Stimulated activated CD4-positive, alpha-beta T cell treated with anti-CD3 and anti-CD28 coated beads, TNF-alpha, amount 100 ng/mL, for 48 hours (primary cell): ENCODE measurements at regions not wholly inside any gene's neighbourhood (a gene's known extent, or its start where the extent isn't known, plus 50 kb on each side); places are given as distances from the start of the nearest gene placed in this dataset.

Source experiments
- DNase-seq, 3 donors: peaks; one replicate each; pipeline ENCODE4 v3.0.0-alpha.2; 2020; ENCODE audit warnings: low read depth in 3 of 3

GRCh38 chr22:27114186-27114585 is 456.8 kb downstream of the MIAT start:
- no peak for DNase-seq

- no peak for DNase-seq
These were observed 458.0 kb downstream of the MIAT start for GRCh38 chr22:27115410-27115809.

DNA sequence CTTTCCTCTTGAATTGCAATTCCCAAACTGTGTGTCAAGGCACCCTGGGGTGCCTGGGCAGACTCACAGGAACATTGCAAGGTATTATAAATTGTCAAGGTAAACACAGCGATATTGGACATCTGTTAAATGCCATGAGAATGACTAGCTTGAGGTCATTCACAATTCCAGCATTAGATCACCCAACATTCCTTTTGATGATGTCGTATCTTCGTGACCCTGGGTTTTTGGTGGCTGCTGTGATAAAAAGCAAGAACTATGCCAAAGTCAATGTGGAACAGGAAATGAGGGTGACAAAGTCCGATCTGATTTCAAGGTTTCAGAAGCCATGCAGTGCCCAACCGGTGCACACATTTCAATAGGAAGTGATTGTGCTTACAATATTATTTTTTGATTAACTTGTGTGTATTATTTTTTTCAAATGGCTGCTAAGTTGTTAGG is 458.4 kb downstream of the MIAT start:
- DNase-seq = no peak

- no peak for DNase-seq
These were observed 459.1 kb downstream of the MIAT start for GRCh38 chr22:27116312-27117086.

- DNase-seq = no peak
These were observed 462.6 kb downstream of the MIAT start for GRCh38 chr22:27120036-27120435.

GRCh38 chr22:27122574-27122973 is 465.2 kb downstream of the MIAT start:
- DNase-seq = no peak

DNA sequence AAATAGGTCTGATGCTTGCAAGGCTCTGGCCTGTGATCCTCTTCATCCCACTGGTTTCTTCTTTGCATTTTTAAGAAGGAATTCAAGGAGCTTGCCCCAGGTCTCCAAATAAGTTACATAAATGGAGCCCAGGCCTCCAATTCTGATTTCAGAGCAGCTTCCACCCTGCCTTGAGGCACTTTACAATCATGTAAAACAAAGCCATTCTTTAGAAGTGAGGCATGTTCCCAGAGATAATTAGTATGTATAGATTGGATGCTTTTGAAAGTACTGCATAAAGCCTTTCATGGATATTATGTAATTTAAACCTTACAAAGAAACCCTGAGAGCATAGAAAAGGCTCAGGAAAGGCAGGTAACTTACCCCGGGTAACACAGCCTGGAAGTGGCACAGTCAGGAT is 466.5 kb downstream of the MIAT start:
- no peak for DNase-seq

DNA sequence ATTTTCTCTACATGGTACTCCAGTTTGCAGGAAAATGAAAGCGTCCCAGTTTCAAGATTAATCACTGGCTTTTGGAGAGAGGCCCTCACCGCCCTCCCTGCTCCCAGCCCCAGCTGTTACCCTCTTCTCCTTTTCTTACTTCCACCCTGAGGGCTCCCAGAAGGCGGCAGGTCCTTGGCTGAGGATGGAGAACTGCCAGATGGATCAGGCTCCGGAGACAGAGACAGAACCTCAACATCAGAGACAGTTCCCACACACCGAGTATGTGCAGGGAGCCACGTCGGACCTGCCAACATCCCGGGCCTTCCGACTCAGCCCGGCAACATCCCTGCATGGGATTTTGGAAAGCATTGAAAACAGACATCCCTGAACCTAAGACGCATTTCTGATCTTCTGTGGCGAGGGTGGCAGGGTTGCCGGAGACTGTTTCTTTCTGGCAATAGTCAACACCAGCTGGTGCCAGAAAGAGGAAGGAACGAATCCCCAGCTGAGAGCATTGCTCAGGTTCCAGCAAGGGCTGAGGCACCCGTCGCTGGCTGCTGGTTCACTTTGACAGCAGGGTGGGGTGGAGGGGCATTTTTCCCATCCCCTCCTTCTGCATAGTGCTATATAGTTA is 467.1 kb downstream of the MIAT start:
- DNase-seq = no peak

DNA sequence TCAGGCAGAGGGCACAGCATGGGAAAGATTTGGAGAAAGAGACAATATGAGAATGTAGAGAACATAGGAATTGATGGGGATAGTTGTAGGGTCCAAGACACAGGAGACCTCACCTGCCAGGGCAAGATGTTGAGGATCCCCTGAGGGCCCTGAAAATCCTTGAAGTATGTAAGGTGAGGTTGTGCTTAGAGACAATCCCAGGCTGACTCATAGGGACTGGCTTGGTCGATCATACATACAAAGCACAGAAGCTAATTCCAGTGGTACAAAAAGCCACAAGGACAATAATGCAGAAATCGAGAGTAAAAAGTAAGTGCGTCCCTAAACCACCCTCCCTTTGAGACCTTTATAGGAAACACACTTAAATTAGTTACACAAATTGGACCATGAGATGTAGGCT is 468.2 kb downstream of the MIAT start:
- DNase-seq = no peak

GRCh38 chr22:27127911-27128310 is 470.5 kb downstream of the MIAT start:
- DNase-seq = no peak

- no peak for DNase-seq
These were observed 471.2 kb downstream of the MIAT start for GRCh38 chr22:27128461-27129085.

DNA sequence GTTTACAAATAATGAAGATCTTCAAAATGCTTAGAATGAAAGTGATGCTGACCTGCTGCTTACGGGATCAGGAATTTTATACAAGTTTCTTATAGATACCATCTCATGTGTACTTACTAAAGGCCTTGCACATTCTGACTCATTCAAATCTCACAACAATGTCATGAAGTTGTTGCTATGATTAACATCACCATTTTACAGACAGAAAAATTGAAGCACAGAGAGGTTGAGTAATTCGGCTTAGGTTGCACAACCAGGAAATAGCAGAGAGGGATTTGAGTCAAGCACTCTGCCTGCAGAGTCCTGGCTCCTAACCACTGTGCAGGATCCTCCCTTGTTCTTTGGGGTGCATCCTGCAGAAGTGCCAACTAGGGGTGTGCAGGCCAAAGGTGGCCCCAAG is 471.9 kb downstream of the MIAT start:
- DNase-seq = no peak

DNA sequence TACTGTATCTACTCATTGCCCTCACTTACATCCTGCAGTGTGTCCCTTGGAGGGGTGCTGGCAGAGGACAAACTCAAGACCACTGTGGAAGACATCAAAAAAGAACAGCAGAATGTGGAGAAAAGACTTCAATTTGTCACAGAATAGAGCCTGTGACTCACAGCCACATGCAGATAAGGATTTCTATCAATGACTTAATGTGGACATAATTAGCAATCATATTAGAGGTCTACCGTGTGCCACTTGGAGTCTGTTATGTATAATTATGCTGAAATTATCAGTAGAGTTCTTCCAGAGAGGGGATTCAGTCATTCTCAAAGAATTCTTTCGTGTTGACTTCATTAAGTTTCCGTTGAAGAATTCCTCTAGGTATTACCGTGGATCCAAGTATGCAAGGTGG is 473.5 kb downstream of the MIAT start:
- no peak for DNase-seq

GRCh38 chr22:27131346-27131745 is 474.0 kb downstream of the MIAT start:
- no peak for DNase-seq

DNA sequence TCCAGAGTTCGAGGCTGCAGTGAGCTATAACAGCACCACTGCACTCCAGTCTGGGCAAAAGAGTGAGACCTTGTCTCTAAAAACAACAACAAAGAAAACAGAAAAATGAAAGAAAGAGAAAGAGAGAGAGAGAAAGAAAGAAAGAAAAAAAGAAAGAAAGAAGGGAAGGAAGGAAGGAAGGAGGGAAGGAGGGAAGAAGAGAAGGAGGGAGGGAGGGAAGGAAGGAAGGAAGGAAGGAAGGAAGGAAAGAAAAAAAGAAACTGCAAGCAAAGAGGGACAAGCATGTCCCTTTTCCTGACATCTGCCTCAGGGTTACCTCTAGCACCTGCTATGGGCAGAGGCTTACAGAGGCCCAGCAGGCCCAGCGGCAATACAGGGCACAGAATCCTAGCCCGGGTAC is 475.0 kb downstream of the MIAT start:
- DNase-seq = no peak

DNA sequence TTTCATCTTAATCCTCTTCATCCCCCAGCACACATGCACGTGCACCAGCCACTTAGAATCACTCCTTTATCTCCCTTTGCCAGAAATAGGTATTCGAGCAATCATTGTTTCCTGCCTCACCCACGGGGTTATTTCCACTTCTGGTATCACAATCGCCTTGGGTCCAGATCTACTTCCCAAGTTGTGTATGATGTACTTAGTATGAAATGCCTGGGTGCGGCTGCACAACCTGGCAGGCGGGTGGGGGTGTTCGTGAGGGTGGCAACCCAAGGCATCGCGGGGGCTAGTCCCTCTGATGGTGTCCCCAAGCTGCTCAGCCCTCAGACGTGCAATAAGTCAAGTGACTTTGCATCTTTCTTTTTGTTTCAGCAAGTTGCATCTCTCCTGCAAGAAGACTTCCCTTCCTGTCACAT is 475.6 kb downstream of the MIAT start:
- no peak for DNase-seq

- DNase-seq = no peak
These were observed 476.4 kb downstream of the MIAT start for GRCh38 chr22:27133681-27134314.

DNA sequence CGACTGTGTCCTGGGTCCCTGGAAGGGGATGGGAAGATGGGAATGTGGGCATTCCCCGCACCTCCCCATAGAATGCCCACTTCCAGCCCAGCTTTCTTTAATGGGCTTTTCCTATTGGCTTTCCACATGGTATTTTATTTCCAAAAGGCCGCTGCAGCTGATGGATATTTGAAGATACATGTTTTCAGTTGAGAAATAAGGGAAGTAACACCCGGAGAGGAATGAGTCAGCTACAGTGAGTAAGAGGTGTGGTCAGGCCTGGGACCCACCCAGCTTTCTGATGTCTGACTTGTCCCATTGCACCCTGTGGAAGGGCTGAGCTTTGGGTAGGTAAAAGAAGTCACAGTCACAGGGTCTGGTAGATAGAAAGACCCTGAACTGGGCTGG is 476.9 kb downstream of the MIAT start:
- DNase-seq = peak in 1 of 3 donors; percentile 9

DNA sequence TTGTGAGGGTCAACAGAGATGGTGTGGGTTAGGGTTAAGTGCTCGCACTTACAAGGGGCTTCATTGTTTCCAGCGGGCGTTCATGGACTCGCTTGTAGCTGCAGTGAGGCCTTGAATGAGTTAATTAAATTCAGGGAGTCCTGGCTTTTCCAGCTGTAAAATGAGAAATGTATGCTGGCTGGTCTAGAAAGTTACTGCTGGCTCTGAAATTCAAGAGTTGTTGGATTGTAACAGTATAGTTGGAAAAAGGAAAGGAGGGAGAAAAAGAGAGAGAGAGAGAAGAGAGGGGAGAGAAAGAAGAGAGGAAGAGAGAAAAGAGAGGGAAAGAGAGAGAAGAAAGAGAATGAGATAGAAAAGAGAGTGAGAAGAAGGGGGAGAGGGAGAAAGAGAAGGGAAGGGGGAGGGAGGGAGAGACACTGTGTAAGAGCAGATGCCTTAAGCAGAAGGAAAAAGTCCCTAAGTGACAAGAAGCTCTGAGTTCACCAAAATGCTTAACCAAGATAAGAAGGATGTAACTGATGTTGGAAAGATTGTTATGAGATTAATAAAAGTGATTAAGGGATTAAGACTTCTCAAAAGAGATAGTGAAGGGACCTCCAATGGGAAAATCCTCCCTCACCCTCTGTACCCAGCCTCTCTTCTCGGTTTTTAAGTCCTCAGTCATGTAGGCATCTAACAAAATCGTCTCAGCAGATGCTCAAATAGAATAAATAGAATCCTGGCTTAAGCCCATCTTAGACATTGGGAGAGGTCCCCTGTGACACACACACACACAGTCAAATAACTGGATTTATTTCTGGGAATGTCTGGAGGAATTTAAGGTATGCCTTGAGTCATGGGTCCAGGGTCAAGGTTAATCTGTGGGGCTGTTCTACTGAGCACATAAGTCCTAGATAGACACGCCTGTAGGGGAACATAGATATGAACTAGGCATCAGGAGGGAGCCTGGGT is 477.9 kb downstream of the MIAT start:
- no peak for DNase-seq

GRCh38 chr22:27136596-27136995 is 479.2 kb downstream of the MIAT start:
- DNase-seq = no peak

GRCh38 chr22:27137871-27138337 is 480.5 kb downstream of the MIAT start:
- DNase-seq = no peak
